ENCODE measurements at regions not wholly inside any gene's neighbourhood (a gene's known extent, or its start where the extent isn't known, plus 50 kb on each side); places are given as distances from the start of the nearest gene placed in this dataset.

DNA sequence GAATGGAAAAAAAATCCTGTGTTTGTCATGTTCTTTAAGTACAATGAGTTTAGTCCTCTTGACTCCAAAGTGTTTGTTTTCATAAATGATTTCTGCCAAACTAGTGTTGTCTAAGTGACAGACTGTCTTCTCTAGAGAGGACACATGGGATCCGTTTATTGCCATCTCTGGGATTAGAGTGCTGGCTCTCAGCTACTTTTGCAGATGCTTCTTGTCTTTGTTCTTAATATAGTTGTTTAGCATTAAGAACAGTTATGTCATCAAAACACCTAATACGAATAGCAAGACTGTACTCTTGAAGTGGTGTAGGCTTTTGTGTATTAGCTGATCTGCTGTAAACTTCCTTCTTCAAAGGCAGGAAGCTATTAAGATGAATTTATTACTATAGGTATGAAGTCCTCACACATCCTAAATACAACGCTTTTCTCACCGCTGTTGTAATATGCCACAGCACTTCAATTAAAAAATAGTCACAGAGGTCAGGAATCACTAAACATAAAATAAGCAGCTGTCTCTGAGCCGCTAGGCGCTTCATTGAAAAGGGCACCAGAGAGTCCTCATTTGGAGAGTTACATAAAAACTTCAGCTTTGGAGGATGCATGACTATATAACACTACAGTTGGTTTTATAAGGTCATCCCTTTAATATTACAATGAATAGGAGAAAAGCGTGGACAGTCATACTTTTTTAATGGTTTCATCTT lies 128.3 kb upstream of the ZNF385D start:
- no peaks in the 10 kb centered on the region for H3K36me3 ChIP-seq (ENCODE audit: control insufficient read depth, insufficient read depth, low read length)
- no peak for TF ChIP-seq CTCF (IDR thresholded peaks at IDR 0.05; ENCODE audit: insufficient read depth, low read length, poor library complexity, severe bottlenecking)
- no peak for DNase-seq (ENCODE audit: extremely low read depth, insufficient read length)
- no peak overlapping the region for H3K4me3 ChIP-seq (replicated peaks; ENCODE audit: low read depth, low read length)
- H3K27me3 ChIP-seq (replicated peaks; ENCODE audit: control insufficient read depth, insufficient read depth, low read length): no peaks in the 10 kb centered on the region

DNA sequence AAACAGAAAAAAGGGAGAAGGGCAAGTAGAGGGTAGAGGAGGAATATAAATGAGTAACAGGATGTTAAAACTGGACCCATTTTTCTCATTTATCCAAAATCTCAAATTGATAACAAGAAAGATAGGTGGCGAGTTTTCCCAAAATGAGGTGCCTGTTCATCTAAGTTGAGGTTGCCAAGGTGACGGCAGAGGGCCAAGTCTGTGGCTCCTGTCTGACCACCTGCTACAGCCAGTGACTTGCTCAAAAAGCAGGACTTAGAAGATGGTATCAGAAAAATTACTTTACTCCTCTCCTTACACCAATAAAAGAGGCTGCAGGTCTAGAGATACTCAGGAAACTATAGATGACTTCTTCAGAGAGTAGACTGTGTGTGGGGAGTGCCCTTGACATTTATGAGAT lies 137.6 kb upstream of the ZNF385D start:
- no peak for DNase-seq (ENCODE audit: extremely low read depth, insufficient read length)
- H3K36me3 ChIP-seq (ENCODE audit: control insufficient read depth, insufficient read depth, low read length): no peaks in the 10 kb centered on the region
- H3K27me3 ChIP-seq (replicated peaks; ENCODE audit: control insufficient read depth, insufficient read depth, low read length): no peaks in the 10 kb centered on the region
- H3K4me3 ChIP-seq (replicated peaks; ENCODE audit: low read depth, low read length): no peak overlapping the region
- TF ChIP-seq CTCF (IDR thresholded peaks at IDR 0.05; ENCODE audit: insufficient read depth, low read length, poor library complexity, severe bottlenecking): no peak

DNA sequence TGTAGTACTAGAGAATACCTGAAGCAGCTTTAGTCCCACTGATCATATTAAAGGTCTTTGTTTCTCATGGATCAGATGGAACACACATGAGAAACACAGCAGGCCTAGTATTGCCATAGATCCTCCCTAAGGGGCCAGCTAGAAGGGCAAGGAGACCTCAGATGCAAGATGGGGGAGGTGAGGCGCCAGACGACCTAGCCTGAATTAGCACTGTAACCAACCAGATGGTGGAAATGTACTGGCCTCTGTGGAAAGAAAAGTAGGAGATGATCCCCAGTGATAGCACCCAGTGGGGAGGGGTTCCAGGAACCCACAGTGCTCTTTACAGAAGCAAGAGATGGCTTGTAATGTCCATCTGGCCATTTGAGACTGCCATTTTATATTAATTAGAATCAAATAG lies 138.2 kb upstream of the ZNF385D start:
- TF ChIP-seq CTCF (IDR thresholded peaks at IDR 0.05; ENCODE audit: insufficient read depth, low read length, poor library complexity, severe bottlenecking): no peak
- no peak for DNase-seq (ENCODE audit: extremely low read depth, insufficient read length)
- no peaks in the 10 kb centered on the region for H3K36me3 ChIP-seq (ENCODE audit: control insufficient read depth, insufficient read depth, low read length)
- no peak overlapping the region for H3K4me3 ChIP-seq (replicated peaks; ENCODE audit: low read depth, low read length)
- no peaks in the 10 kb centered on the region for H3K27me3 ChIP-seq (replicated peaks; ENCODE audit: control insufficient read depth, insufficient read depth, low read length)

- no peaks in the 10 kb centered on the region for H3K36me3 ChIP-seq (ENCODE audit: control insufficient read depth, insufficient read depth, low read length)
- no peaks in the 10 kb centered on the region for H3K27me3 ChIP-seq (replicated peaks; ENCODE audit: control insufficient read depth, insufficient read depth, low read length)
- TF ChIP-seq CTCF (IDR thresholded peaks at IDR 0.05; ENCODE audit: insufficient read depth, low read length, poor library complexity, severe bottlenecking): no peak
- no peak overlapping the region for H3K4me3 ChIP-seq (replicated peaks; ENCODE audit: low read depth, low read length)
- DNase-seq (ENCODE audit: extremely low read depth, insufficient read length): no peak
Observed at GRCh38 chr3:21892104-21892503, 141.1 kb upstream of the ZNF385D start.

DNA sequence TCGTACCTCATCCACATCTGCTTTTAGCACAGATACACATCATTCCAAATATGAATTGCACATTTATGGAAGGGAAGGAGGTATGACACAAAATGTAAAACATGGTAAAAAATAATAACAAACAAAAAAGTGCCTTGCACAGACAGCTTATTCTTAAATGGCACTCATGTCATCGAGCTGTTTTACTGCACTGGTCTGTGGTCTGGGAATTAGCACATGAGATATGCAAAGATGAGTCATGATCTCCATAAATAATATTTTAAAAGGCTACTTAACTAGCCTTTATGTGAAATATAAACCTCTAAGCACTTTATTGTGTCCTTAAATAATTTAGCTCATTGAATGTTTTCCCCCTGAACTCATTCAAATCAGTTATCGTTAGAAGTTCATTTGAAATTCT lies 142.2 kb upstream of the ZNF385D start:
- DNase-seq (ENCODE audit: extremely low read depth, insufficient read length): no peak
- H3K4me3 ChIP-seq (replicated peaks; ENCODE audit: low read depth, low read length): no peak overlapping the region
- TF ChIP-seq CTCF (IDR thresholded peaks at IDR 0.05; ENCODE audit: insufficient read depth, low read length, poor library complexity, severe bottlenecking): no peak
- H3K27me3 ChIP-seq (replicated peaks; ENCODE audit: control insufficient read depth, insufficient read depth, low read length): no peaks in the 10 kb centered on the region
- H3K36me3 ChIP-seq (ENCODE audit: control insufficient read depth, insufficient read depth, low read length): no peaks in the 10 kb centered on the region
